Neural cell (in vitro differentiated cells): ENCODE measurements at regions not wholly inside any gene's neighbourhood (a gene's known extent, or its start where the extent isn't known, plus 50 kb on each side); places are given as distances from the start of the nearest gene placed in this dataset.

Experiments
- H2AFZ ChIP-seq: fragments of 200-600, 300-800 bp; sonication (generic), shearing (Covaris generic); 2 replicates; pipeline ENCODE4 v1.6.0; 2014; ENCODE audit warnings: low read depth, mild to moderate bottlenecking, antibody characterized with exemption, low read length, moderate library complexity
- H3F3A ChIP-seq: fragments of 200-600 bp; shearing (Covaris generic); 2 replicates; pipeline ENCODE4 v1.6.1; 2016; ENCODE audit warnings: mild to moderate bottlenecking, moderate library complexity, mixed read lengths, antibody characterized with exemption, low read length; ENCODE audit not compliant: insufficient read depth, poor library complexity, severe bottlenecking
- H3K27ac ChIP-seq: fragments of 200-600, 300-800 bp; sonication (generic), shearing (Covaris generic); 2 replicates; pipeline ENCODE4 v1.5.1; 2014; ENCODE audit warnings: mild to moderate bottlenecking, low read length, moderate library complexity
- H3K27me3 ChIP-seq: fragments of 300-800, 200-600 bp; sonication (generic), shearing (Covaris generic); 2 replicates; pipeline ENCODE4 v1.6.0; 2014; ENCODE audit warnings: mild to moderate bottlenecking, low read depth, low read length, moderate library complexity; ENCODE audit not compliant: insufficient read depth
- H3K36me3 ChIP-seq: fragments of 300-800, 200-600 bp; sonication (generic), shearing (Covaris generic); 2 replicates; pipeline ENCODE4 v1.5.1; 2014; ENCODE audit warnings: mild to moderate bottlenecking, antibody characterized with exemption, low read length, moderate library complexity; ENCODE audit not compliant: insufficient read depth
- H3K4me2 ChIP-seq: fragments of 300-800, 200-600 bp; sonication (generic), shearing (Covaris generic); 2 replicates; pipeline ENCODE4 v1.6.0; 2014; ENCODE audit warnings: mild to moderate bottlenecking, low read length
- H3K4me3 ChIP-seq: fragments of 300-800, 200-600 bp; sonication (generic), shearing (Covaris generic); 2 replicates; pipeline ENCODE4 v1.5.1; 2014; ENCODE audit warnings: mild to moderate bottlenecking, low read length, moderate library complexity
- H3K79me2 ChIP-seq: fragments of 200-600 bp; shearing (Covaris generic); replicated peaks from 2 replicates; pipeline ENCODE4 v1.6.0; 2014; ENCODE audit warnings: mild to moderate bottlenecking, low read length, moderate library complexity; ENCODE audit not compliant: insufficient read depth
- H3K9ac ChIP-seq: fragments of 300-800, 200-600 bp; sonication (generic), shearing (Covaris generic); 2 replicates; pipeline ENCODE4 v1.6.1; 2016; ENCODE audit warnings: mild to moderate bottlenecking, low read length, mixed read lengths
- H3K9me2 ChIP-seq: fragments of 200-600 bp; shearing (Covaris generic); 2 replicates; pipeline ENCODE4 v1.6.1; 2016; ENCODE audit warnings: mild to moderate bottlenecking, low read length, mixed read lengths; ENCODE audit not compliant: insufficient read depth
- H3K9me3 ChIP-seq: fragments of 200-600, 300-800 bp; sonication (generic), shearing (Covaris generic); 2 replicates; pipeline ENCODE4 v1.6.1; 2016; ENCODE audit warnings: mild to moderate bottlenecking, mixed run types, low read length, moderate library complexity, mixed read lengths
- H4K20me1 ChIP-seq: fragments of 200-600 bp; shearing (Covaris generic); 2 replicates; pipeline ENCODE4 v1.6.1; 2016; ENCODE audit warnings: mild to moderate bottlenecking, mixed run types; ENCODE audit not compliant: insufficient read depth
- CTCF ChIP-seq: fragments of 450-650 bp; IDR thresholded peaks from 2 replicates; pipeline ENCODE4 v1.5.1; 2014; ENCODE audit warnings: antibody characterized with exemption, mild to moderate bottlenecking, moderate library complexity; ENCODE audit not compliant: poor library complexity, severe bottlenecking
- EP300 ChIP-seq: fragments of 450-650 bp; conservative IDR thresholded peaks from 2 replicates; pipeline ENCODE4 v1.6.1; 2014; ENCODE audit warnings: antibody characterized with exemption, mild to moderate bottlenecking, moderate library complexity; ENCODE audit not compliant: poor library complexity, severe bottlenecking
- EZH2 ChIP-seq: fragments of 200-600, 300-800 bp; shearing (Covaris generic), sonication (generic); IDR thresholded peaks from 2 replicates; pipeline ENCODE4 v1.6.1; 2014; ENCODE audit warnings: antibody characterized with exemption, low read length, borderline replicate concordance, mild to moderate bottlenecking; ENCODE audit not compliant: insufficient read depth, poor library complexity, severe bottlenecking
- MXI1 ChIP-seq: fragments of 450-650 bp; conservative IDR thresholded peaks from 2 replicates; pipeline ENCODE4 v1.6.1; 2014; ENCODE audit warnings: antibody characterized with exemption, mild to moderate bottlenecking; ENCODE audit not compliant: poor library complexity, severe bottlenecking
- POLR2AphosphoS5 ChIP-seq: IDR thresholded peaks from 2 replicates; pipeline ENCODE4 v1.6.1; 2012
- RAD21 ChIP-seq: fragments of 450-650 bp; conservative IDR thresholded peaks from 2 replicates; pipeline ENCODE4 v1.6.1; 2014; ENCODE audit warnings: antibody characterized with exemption, mild to moderate bottlenecking, moderate library complexity
- SMC3 ChIP-seq: fragments of 450-650 bp; conservative IDR thresholded peaks from 2 replicates; pipeline ENCODE4 v1.6.1; 2014; ENCODE audit warnings: antibody characterized with exemption, mild to moderate bottlenecking, moderate library complexity; ENCODE audit not compliant: poor library complexity
- TAF1 ChIP-seq: IDR thresholded peaks from 2 replicates; pipeline ENCODE4 v1.6.1; 2012; ENCODE audit warnings: low read depth
- TF ChIP-seq, protein P1 (sequence below): IDR thresholded peaks from 2 replicates; pipeline ENCODE4 v1.6.1; 2012; ENCODE audit warnings: borderline replicate concordance

GRCh38 chrX:40866893-40867292, 131.6 kb upstream of the MED14 start:
- no peaks in the 10 kb centered on the region for H4K20me1 ChIP-seq
- TF ChIP-seq EP300 = no peak
- TF ChIP-seq CTCF = no peak
- TF ChIP-seq EZH2 = no peak
- TF ChIP-seq RAD21 = no peak
- TF ChIP-seq TAF1 = no peak
- no peak for TF ChIP-seq SMC3
- TF ChIP-seq MXI1 = no peak
- no peak for TF ChIP-seq POLR2AphosphoS5
- TF ChIP-seq, protein P1, sequence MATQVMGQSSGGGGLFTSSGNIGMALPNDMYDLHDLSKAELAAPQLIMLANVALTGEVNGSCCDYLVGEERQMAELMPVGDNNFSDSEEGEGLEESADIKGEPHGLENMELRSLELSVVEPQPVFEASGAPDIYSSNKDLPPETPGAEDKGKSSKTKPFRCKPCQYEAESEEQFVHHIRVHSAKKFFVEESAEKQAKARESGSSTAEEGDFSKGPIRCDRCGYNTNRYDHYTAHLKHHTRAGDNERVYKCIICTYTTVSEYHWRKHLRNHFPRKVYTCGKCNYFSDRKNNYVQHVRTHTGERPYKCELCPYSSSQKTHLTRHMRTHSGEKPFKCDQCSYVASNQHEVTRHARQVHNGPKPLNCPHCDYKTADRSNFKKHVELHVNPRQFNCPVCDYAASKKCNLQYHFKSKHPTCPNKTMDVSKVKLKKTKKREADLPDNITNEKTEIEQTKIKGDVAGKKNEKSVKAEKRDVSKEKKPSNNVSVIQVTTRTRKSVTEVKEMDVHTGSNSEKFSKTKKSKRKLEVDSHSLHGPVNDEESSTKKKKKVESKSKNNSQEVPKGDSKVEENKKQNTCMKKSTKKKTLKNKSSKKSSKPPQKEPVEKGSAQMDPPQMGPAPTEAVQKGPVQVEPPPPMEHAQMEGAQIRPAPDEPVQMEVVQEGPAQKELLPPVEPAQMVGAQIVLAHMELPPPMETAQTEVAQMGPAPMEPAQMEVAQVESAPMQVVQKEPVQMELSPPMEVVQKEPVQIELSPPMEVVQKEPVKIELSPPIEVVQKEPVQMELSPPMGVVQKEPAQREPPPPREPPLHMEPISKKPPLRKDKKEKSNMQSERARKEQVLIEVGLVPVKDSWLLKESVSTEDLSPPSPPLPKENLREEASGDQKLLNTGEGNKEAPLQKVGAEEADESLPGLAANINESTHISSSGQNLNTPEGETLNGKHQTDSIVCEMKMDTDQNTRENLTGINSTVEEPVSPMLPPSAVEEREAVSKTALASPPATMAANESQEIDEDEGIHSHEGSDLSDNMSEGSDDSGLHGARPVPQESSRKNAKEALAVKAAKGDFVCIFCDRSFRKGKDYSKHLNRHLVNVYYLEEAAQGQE = no peak
- H3K4me2 ChIP-seq = no peak overlapping the region
- H3K36me3 ChIP-seq = no peaks in the 10 kb centered on the region
- H3K9me3 ChIP-seq = no peaks in the 10 kb centered on the region
- H2AFZ ChIP-seq = no peak overlapping the region
- no peaks in the 10 kb centered on the region for H3F3A ChIP-seq
- H3K9ac ChIP-seq = no peak overlapping the region
- H3K27me3 ChIP-seq = no peaks in the 10 kb centered on the region
- no peaks in the 10 kb centered on the region for H3K9me2 ChIP-seq
- no peak overlapping the region for H3K4me3 ChIP-seq
- H3K27ac ChIP-seq = no peak overlapping the region
- no peaks in the 10 kb centered on the region for H3K79me2 ChIP-seq

DNA sequence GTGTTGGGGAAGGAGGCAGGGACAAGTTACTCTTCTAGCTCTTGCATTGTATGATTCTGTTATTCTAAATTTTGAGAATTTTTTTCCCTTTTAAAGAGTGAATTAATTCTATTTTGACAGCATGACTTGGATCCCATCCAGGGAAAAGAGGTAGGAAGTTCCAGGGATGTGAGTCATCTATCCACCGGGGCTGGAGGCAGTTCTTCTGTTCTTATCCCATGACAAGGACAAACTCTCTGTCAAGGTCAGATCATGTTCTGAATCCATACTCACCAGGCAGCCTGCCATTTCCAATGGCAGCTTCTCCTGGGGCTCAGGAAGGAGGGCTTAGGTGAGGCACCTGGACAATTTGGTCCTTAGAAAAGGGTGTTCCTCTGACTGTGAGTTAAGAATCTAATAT, 132.0 kb upstream of the MED14 start:
- H3K9me3 ChIP-seq = no peaks in the 10 kb centered on the region
- no peak overlapping the region for H3K27ac ChIP-seq
- H3K79me2 ChIP-seq = no peaks in the 10 kb centered on the region
- no peak overlapping the region for H2AFZ ChIP-seq
- no peak overlapping the region for H3K9ac ChIP-seq
- no peaks in the 10 kb centered on the region for H3K27me3 ChIP-seq
- no peaks in the 10 kb centered on the region for H4K20me1 ChIP-seq
- H3K9me2 ChIP-seq = no peaks in the 10 kb centered on the region
- TF ChIP-seq TAF1 (no peak), CTCF (no peak), SMC3 (no peak), POLR2AphosphoS5 (no peak), MXI1 (no peak), EZH2 (no peak), RAD21 (no peak), EP300 (no peak)
- TF ChIP-seq, protein P1 = no peak
- no peaks in the 10 kb centered on the region for H3F3A ChIP-seq
- H3K36me3 ChIP-seq = no peaks in the 10 kb centered on the region
- H3K4me2 ChIP-seq = no peak overlapping the region
- no peak overlapping the region for H3K4me3 ChIP-seq
